ENCODE measurements at regions not wholly inside any gene's neighbourhood (a gene's known extent, or its start where the extent isn't known, plus 50 kb on each side); places are given as distances from the start of the nearest gene placed in this dataset.
A peak's percentile ranks its signal among the peaks of the same experiment; 100 is the strongest.
"Not testable (repeated sequence)": the region's sequence is repeated elsewhere in the genome, so short reads cannot be mapped to it uniquely, and the experiment has no call there.

GRCh38 chr6:106847116-106847515 is 127.4 kb downstream of the CD24 start:
- DNase-seq, result no peak

GRCh38 chr6:106844930-106845329 is 129.6 kb downstream of the CD24 start:
- DNase-seq, result no peak

GRCh38 chr6:106832766-106833510 is 141.6 kb downstream of the CD24 start:
- no peak for DNase-seq

GRCh38 chr6:106830930-106831329 is 143.6 kb downstream of the CD24 start:
- DNase-seq, result no peak

- DNase-seq, result no peak
These were observed 145.1 kb downstream of the CD24 start for GRCh38 chr6:106829451-106829850.

GRCh38 chr6:106827081-106827480 is 147.4 kb downstream of the CD24 start:
- no peak for DNase-seq

GRCh38 chr6:106825156-106825555 is 149.4 kb downstream of the CD24 start:
- DNase-seq, result no peak

- DNase-seq, result no peak
These were observed 150.7 kb downstream of the CD24 start for GRCh38 chr6:106823732-106824351.

GRCh38 chr6:106823058-106823457 is 151.5 kb downstream of the CD24 start:
- DNase-seq, result no peak

GRCh38 chr6:106820412-106820852 is 154.1 kb downstream of the CD24 start:
- no peak for DNase-seq

- no peak for DNase-seq
These were observed 163.3 kb downstream of the CD24 start for GRCh38 chr6:106811088-106811686.

GRCh38 chr6:106808758-106809157 is 165.8 kb downstream of the CD24 start:
- DNase-seq, result no peak

- no peak for DNase-seq
These were observed 166.4 kb downstream of the CD24 start for GRCh38 chr6:106807947-106808611.

GRCh38 chr6:106806253-106806652 is 168.3 kb downstream of the CD24 start:
- DNase-seq, result not testable (repeated sequence)

GRCh38 chr6:106805771-106806170 is 168.8 kb downstream of the CD24 start:
- no peak for DNase-seq

GRCh38 chr6:106804346-106805335 is 169.9 kb downstream of the CD24 start:
- DNase-seq, result no peak

GRCh38 chr6:106803188-106803587 is 171.3 kb downstream of the CD24 start:
- DNase-seq, result no peak

GRCh38 chr6:106802139-106802538 is 172.4 kb downstream of the CD24 start:
- DNase-seq, result no peak

GRCh38 chr6:106801256-106801655 is 171.9 kb downstream of the QRSL1 start:
- DNase-seq, result no peak

GRCh38 chr6:106800379-106800778 is 171.0 kb downstream of the QRSL1 start:
- no peak for DNase-seq

GRCh38 chr6:106799031-106799894 is 169.9 kb downstream of the QRSL1 start:
- peak; percentile 16 for DNase-seq

Measured in hematopoietic multipotent progenitor cell treated with erythropoietin and hydrocortisone succinate and interleukin-3 and kit ligand, for 8 days (in vitro differentiated cells).